A549 (cell line): ENCODE measurements at regions not wholly inside any gene's neighbourhood (a gene's known extent, or its start where the extent isn't known, plus 50 kb on each side); places are given as distances from the start of the nearest gene placed in this dataset.

ENCODE experiments used
- ATAC-seq, 2 experiments: fragments of 200-7000 bp in 1 of 2; fragments of >200 bp in 1 of 2; cut with Nextera tagmentation in 1 of 2; cut with Tn5 transposase in 1 of 2; 3 replicates each; pipeline versions ENCODE4 v1.8.0 to v1.9.1; 2018 to 2020; ENCODE audit warnings: mild to moderate bottlenecking in 1 of 2, moderate library complexity in 1 of 2
- CTCF ChIA-PET: fragments of 300-600 bp; sonication (Branson Sonifier 250); formaldehyde crosslinking; extraction: SDS; loops from one replicate; lab custom pipeline; 2021; ENCODE audit warnings: antibody characterized with exemption, inconsistent platforms; lab: Yijun Ruan, JAX
- POLR2A ChIA-PET: fragments of 350-600 bp; formaldehyde crosslinking; extraction: SDS; loops from one replicate; lab custom pipeline; 2021; ENCODE audit warnings: antibody characterized with exemption, inconsistent platforms; lab: Yijun Ruan, JAX
- DNase-seq, 2 experiments: peaks; one replicate each; pipeline versions ENCODE4 v3.0.0 to v3.0.0-alpha.2; 2011 to 2016; ENCODE audit warnings: low read depth in 1 of 2, low spot score in 1 of 2
- FAIRE-seq: peaks from 2 replicates; lab custom pipeline; 2011; peaks lifted over from hg19 to GRCh38; lab: Jason Lieb, UNC
- H3K27ac ChIP-seq, 2 experiments: fragments of >200 bp; sonication (Bioruptor Twin); formaldehyde crosslinking; 3 replicates each; pipeline ENCODE4 v1.5.1; 2016 to 2017
- H3K4me1 ChIP-seq: fragments of >200 bp; sonication (Bioruptor Twin); formaldehyde crosslinking; 3 replicates; pipeline ENCODE4 v1.6.1; 2016
- H3K4me2 ChIP-seq: fragments of >200 bp; sonication (Bioruptor Twin); formaldehyde crosslinking; 3 replicates; pipeline ENCODE4 v1.6.1; 2016
- H3K4me3 ChIP-seq: fragments of >200 bp; sonication (Bioruptor Twin); formaldehyde crosslinking; 3 replicates; pipeline ENCODE4 v1.5.1; 2016
- H3K9me3 ChIP-seq: fragments of >200 bp; sonication (Bioruptor Twin); formaldehyde crosslinking; 3 replicates; pipeline ENCODE4 v1.6.1; 2016
- CBX8 ChIP-seq: fragments of 200-600 bp; sonication (generic); IDR thresholded peaks from 2 replicates; pipeline ENCODE4 v1.6.1; 2016
- CEBPB ChIP-seq, 2 experiments: fragments of >200 bp in 1 of 2; sonication (Bioruptor Twin) in 1 of 2; formaldehyde crosslinking in 1 of 2; IDR thresholded peaks; 2 replicates each; pipeline ENCODE4 v1.6.1; 2012 to 2016
- EHF ChIP-seq: fragments of 250-450 bp; sonication (Bioruptor Pico); IDR thresholded peaks from 2 replicates; pipeline ENCODE4 v1.5.0; 2020; ENCODE audit warnings: mild to moderate bottlenecking
- EHMT2 ChIP-seq: fragments of 200-600 bp; sonication (generic); IDR thresholded peaks from 2 replicates; pipeline ENCODE4 v1.6.1; 2016; ENCODE audit warnings: antibody characterized with exemption, low read depth, mild to moderate bottlenecking, moderate library complexity
- FOXS1 ChIP-seq: fragments of 250-450 bp; sonication (Bioruptor Pico); IDR thresholded peaks from 2 replicates; pipeline ENCODE4 v1.5.0; 2020; ENCODE audit warnings: mild to moderate bottlenecking, moderate library complexity
- GATA3 ChIP-seq: IDR thresholded peaks from 2 replicates; pipeline ENCODE4 v1.6.1; 2012; ENCODE audit warnings: borderline replicate concordance
- HES2 ChIP-seq: fragments of >200 bp; sonication (Bioruptor Twin); formaldehyde crosslinking; IDR thresholded peaks from 2 replicates; pipeline ENCODE4 v1.6.1; 2016
- HOXA7 ChIP-seq: fragments of 250-450 bp; sonication (Bioruptor Pico); IDR thresholded peaks from 2 replicates; pipeline ENCODE4 v1.5.0; 2020; ENCODE audit warnings: mild to moderate bottlenecking, moderate library complexity
- JUN ChIP-seq, 2 experiments: fragments of >200 bp; sonication (Bioruptor Twin); formaldehyde crosslinking; IDR thresholded peaks; 2 replicates in 1 of 2; 3 replicates in 1 of 2; pipeline ENCODE4 v1.6.1; 2016 to 2017
- KDM1A ChIP-seq: fragments of 200-600 bp; sonication (generic); IDR thresholded peaks from 2 replicates; pipeline ENCODE4 v1.6.1; 2016; ENCODE audit warnings: low read depth, mild to moderate bottlenecking
- KDM5A ChIP-seq: fragments of 200-600 bp; sonication (generic); IDR thresholded peaks from 2 replicates; pipeline ENCODE4 v1.6.1; 2016; ENCODE audit warnings: antibody characterized with exemption, mild to moderate bottlenecking
- NPAS2 ChIP-seq: fragments of 250-450 bp; sonication (Bioruptor Pico); IDR thresholded peaks from 2 replicates; pipeline ENCODE4 v1.8.0; 2022; ENCODE audit warnings: mild to moderate bottlenecking, moderate library complexity, borderline replicate concordance
- PHF8 ChIP-seq: fragments of 200-600 bp; sonication (generic); IDR thresholded peaks from 2 replicates; pipeline ENCODE4 v1.6.1; 2016; ENCODE audit warnings: low read depth, mild to moderate bottlenecking, antibody characterized with exemption, moderate library complexity, borderline replicate concordance
- RAD21 ChIP-seq, 2 experiments: fragments of >200 bp in 1 of 2; sonication (Bioruptor Twin) in 1 of 2; formaldehyde crosslinking in 1 of 2; IDR thresholded peaks in 1 of 2; conservative IDR thresholded peaks in 1 of 2; 2 replicates in 1 of 2; 3 replicates in 1 of 2; pipeline ENCODE4 v1.6.1; 2012 to 2018; ENCODE audit warnings: inconsistent platforms in 1 of 2
- RARB ChIP-seq: fragments of 250-450 bp; sonication (Bioruptor Pico); IDR thresholded peaks from 2 replicates; pipeline ENCODE4 v1.8.0; 2021; ENCODE audit warnings: mild to moderate bottlenecking, moderate library complexity
- TFCP2L1 ChIP-seq: fragments of 250-450 bp; sonication (Bioruptor Pico); IDR thresholded peaks from 2 replicates; pipeline ENCODE4 v1.5.0; 2021; ENCODE audit warnings: mild to moderate bottlenecking
- TP53 ChIP-seq: fragments of 250-450 bp; sonication (Bioruptor Pico); IDR thresholded peaks from 2 replicates; pipeline ENCODE4 v1.5.0; 2021; ENCODE audit warnings: mild to moderate bottlenecking, moderate library complexity
- WGBS: methylation state at CpG from one replicate; pipeline ENCODE4 v1.1.6; 2017; ENCODE audit errors: missing lambda C conversion rate; 5-methylcytosine and 5-hydroxymethylcytosine counted together
- TF ChIP-seq, protein P1 (sequence below): IDR thresholded peaks from 2 replicates; pipeline ENCODE4 v1.6.1; 2012; ENCODE audit warnings: low read depth, borderline replicate concordance
- TF ChIP-seq, protein P2 (sequence below): fragments of 250-450 bp; sonication (Bioruptor Pico); IDR thresholded peaks from 2 replicates; pipeline ENCODE4 v1.5.0; 2020; ENCODE audit warnings: low read depth, mild to moderate bottlenecking, moderate library complexity
- TF ChIP-seq, protein P3 (sequence below): fragments of >200 bp; sonication (Bioruptor Twin); formaldehyde crosslinking; IDR thresholded peaks from 3 replicates; pipeline ENCODE4 v1.5.1; 2016

DNA sequence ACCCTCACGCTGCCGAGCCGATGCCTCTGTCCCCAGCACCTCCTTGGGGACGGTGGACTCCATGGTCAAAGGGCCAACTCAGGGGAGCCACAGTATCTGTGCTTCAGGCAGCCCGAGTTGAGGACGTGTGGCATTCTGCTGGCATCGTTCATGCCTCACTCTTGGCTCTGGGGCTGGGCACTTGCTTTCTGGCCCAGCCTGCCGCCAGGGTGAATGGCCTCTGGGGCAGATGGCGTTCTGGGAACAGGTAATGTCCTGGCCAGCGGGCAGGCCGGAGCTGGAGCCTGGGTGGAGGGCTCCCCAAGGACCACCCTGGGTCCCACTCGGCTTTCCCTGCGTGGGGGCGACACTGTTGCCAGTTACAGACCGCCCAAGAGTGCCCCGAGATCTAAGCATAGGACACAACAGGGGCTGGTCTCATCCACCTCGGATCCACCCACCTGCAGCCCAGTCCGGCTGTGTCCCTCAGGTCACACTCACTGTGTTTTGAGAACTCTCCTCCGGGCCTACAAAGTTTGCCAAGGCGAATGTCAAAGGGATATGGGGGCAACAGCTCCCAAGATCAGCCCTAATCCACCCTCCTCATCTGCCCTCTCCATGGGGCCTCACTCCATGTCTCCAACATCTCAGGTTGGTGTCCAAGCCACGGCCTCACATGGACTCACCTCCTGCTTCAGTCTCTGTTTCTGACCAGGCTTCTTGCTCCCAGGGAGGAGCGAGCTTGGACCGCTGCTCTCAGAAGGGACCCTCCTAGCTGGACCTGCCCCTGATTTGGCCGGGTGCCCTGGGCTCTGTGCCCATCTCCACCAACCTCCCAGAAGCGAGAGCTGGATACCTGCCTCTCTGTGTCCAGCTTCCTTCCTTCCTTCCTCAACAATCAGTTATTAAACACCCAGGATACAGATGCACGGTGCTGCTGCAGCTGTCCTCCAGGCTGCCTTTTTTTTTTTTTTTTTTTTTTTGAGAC is 60.8 kb downstream of the TMEM235 start:
- H3K27ac ChIP-seq = peak overlapping the region in 1 of 2 experiments; percentile 18; a peak in 2 of 6 replicates
- ChIA-PET POLR2A (interaction anchor here (0.6 kb wide), 1 partner anchor 21 kb away, joined by 3 read pairs; no protein-coding TSS in a partner anchor), CTCF (interaction anchor here (1.0 to 17.2 kb wide), 9 partner anchors 9 to 130 kb away, joined by 3 to 249 read pairs (median 10); partner anchors contain the start of gene SOCS3)
- no peaks in the 10 kb centered on the region for H3K9me3 ChIP-seq
- H3K4me2 ChIP-seq = no peak overlapping the region
- no peak overlapping the region for H3K4me3 ChIP-seq
- FAIRE-seq = no peak
- 81% methylated on average over 24 of the region's 26 CpGs for WGBS
- ATAC-seq = no peak
- DNase-seq = no peak
- TF ChIP-seq HES2 (no peak), FOXS1 (no peak), HOXA7 (CRISPR knock-in tag) (no peak), EHF (CRISPR knock-in tag) (no peak), GATA3 (no peak), JUN (IDR thresholded peaks at IDR 0.05) (no peak)
- TF ChIP-seq, protein P1, sequence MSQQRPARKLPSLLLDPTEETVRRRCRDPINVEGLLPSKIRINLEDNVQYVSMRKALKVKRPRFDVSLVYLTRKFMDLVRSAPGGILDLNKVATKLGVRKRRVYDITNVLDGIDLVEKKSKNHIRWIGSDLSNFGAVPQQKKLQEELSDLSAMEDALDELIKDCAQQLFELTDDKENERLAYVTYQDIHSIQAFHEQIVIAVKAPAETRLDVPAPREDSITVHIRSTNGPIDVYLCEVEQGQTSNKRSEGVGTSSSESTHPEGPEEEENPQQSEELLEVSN = no peak
- H3K4me1 ChIP-seq = peaks cover 4% of the 10 kb centered on the region; the same call in 2 of the 3 replicates

GRCh38 chr17:78290721-78291120 is 59.3 kb downstream of the TMEM235 start:
- no peak overlapping the region for H3K4me2 ChIP-seq
- CTCF ChIA-PET = interaction anchor here (0.6 to 17.2 kb wide), 19 partner anchors 9 to 160 kb away, joined by 3 to 249 read pairs (median 4); partner anchors contain the start of gene SOCS3
- no peaks in the 10 kb centered on the region for H3K9me3 ChIP-seq
- no peak overlapping the region for H3K4me3 ChIP-seq
- peak overlapping the region in 1 of 2 experiments; percentile 29; a peak in 2 of 6 replicates for H3K27ac ChIP-seq
- DNase-seq (no peak), FAIRE-seq (no peak), ATAC-seq (peak in 1 of 2 experiments; percentile 8; a peak in 1 of 6 replicates)
- WGBS = 90% methylated on average over 7 of the region's 7 CpGs
- POLR2A ChIA-PET = no interaction called here
- TF ChIP-seq TFCP2L1 (CRISPR knock-in tag) (no peak), CBX8 (no peak), EHMT2 (no peak), HES2 (no peak), FOXS1 (no peak), GATA3 (no peak), TP53 (CRISPR knock-in tag) (no peak), RARB (no peak), KDM1A (no peak; the same call in 1 of the 2 replicates), KDM5A (no peak), RAD21 (conservative IDR thresholded peaks at IDR 0.05 in 1 of 2, IDR thresholded peaks at IDR 0.05 in 1 of 2) (no peak), CEBPB (IDR thresholded peaks at IDR 0.05) (no peak), PHF8 (no peak), EHF (CRISPR knock-in tag) (no peak), NPAS2 (no peak)
- TF ChIP-seq, protein P2, sequence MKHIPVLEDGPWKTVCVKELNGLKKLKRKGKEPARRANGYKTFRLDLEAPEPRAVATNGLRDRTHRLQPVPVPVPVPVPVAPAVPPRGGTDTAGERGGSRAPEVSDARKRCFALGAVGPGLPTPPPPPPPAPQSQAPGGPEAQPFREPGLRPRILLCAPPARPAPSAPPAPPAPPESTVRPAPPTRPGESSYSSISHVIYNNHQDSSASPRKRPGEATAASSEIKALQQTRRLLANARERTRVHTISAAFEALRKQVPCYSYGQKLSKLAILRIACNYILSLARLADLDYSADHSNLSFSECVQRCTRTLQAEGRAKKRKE (CRISPR knock-in tag) = no peak
- TF ChIP-seq, protein P3, sequence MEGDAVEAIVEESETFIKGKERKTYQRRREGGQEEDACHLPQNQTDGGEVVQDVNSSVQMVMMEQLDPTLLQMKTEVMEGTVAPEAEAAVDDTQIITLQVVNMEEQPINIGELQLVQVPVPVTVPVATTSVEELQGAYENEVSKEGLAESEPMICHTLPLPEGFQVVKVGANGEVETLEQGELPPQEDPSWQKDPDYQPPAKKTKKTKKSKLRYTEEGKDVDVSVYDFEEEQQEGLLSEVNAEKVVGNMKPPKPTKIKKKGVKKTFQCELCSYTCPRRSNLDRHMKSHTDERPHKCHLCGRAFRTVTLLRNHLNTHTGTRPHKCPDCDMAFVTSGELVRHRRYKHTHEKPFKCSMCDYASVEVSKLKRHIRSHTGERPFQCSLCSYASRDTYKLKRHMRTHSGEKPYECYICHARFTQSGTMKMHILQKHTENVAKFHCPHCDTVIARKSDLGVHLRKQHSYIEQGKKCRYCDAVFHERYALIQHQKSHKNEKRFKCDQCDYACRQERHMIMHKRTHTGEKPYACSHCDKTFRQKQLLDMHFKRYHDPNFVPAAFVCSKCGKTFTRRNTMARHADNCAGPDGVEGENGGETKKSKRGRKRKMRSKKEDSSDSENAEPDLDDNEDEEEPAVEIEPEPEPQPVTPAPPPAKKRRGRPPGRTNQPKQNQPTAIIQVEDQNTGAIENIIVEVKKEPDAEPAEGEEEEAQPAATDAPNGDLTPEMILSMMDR = no peak
- TF ChIP-seq, all 56 proteins: peak for 0
- H3K4me1 ChIP-seq = peaks cover 4% of the 10 kb centered on the region; the same call in 2 of the 3 replicates
